Activated CD4-positive, alpha-beta T cell treated with anti-CD3 and anti-CD28 coated beads, Interleukin-2, amount 50 U/mL, for 16 hours (primary cell): ENCODE measurements at regions not wholly inside any gene's neighbourhood (a gene's known extent, or its start where the extent isn't known, plus 50 kb on each side); places are given as distances from the start of the nearest gene placed in this dataset.

Source experiments
- DNase-seq: peaks from one replicate; pipeline ENCODE4 v3.0.0-alpha.2; 2020

GRCh38 chr20:40961686-40962640, 66.7 kb upstream of the TOP1 start:
- peak; percentile 63 for DNase-seq

- peak; percentile 79 for DNase-seq
Measured at GRCh38 chr20:40962733-40963504, 65.7 kb upstream of the TOP1 start.

- no peak for DNase-seq
Measured at GRCh38 chr20:40963505-40963845, 65.1 kb upstream of the TOP1 start.

GRCh38 chr20:40965671-40966070, 63.0 kb upstream of the TOP1 start:
- no peak for DNase-seq

GRCh38 chr20:40966103-40966502, 62.5 kb upstream of the TOP1 start:
- no peak for DNase-seq

GRCh38 chr20:40966516-40967185, 62.0 kb upstream of the TOP1 start:
- no peak for DNase-seq

- no peak for DNase-seq
Measured at GRCh38 chr20:40967700-40968099, 60.9 kb upstream of the TOP1 start.

GRCh38 chr20:40968816-40969562, 59.6 kb upstream of the TOP1 start:
- peak; percentile 83 for DNase-seq

GRCh38 chr20:40970218-40970617, 58.4 kb upstream of the TOP1 start:
- no peak for DNase-seq

- DNase-seq = no peak
Measured at GRCh38 chr20:40977218-40977617, 51.4 kb upstream of the TOP1 start.

- DNase-seq = no peak
Measured at GRCh38 chr20:40978761-40979160, 49.9 kb upstream of the TOP1 start.
